ENCODE measurements at regions not wholly inside any gene's neighbourhood (a gene's known extent, or its start where the extent isn't known, plus 50 kb on each side); places are given as distances from the start of the nearest gene placed in this dataset.

- H3K4me3 ChIP-seq (ENCODE audit: low read length in 3 of 3) = no peak overlapping the region
- no peak for FAIRE-seq
- H3K27ac ChIP-seq (ENCODE audit: low read depth in 2 of 2, low read length in 2 of 2) = no peak overlapping the region
- TF ChIP-seq CTCF (IDR thresholded peaks at IDR 0.05; ENCODE audit: borderline replicate concordance, extremely low read depth, insufficient read depth) = no peak
- no peaks in the 10 kb centered on the region for H3K27me3 ChIP-seq (ENCODE audit: control insufficient read depth, insufficient read depth, low read length)
- H3K36me3 ChIP-seq (ENCODE audit: control insufficient read depth in 2 of 3, insufficient read depth in 3 of 3, low read length in 3 of 3) = no peaks in the 10 kb centered on the region
- no peaks in the 10 kb centered on the region for H3K4me1 ChIP-seq (ENCODE audit: control insufficient read depth in 2 of 3, insufficient read depth in 2 of 3, low read depth in 1 of 3, low read length in 3 of 3)
- intact Hi-C loops (cut with DNase I) = no loop called here
- no peak overlapping the region for H3K9ac ChIP-seq (ENCODE audit: low read length in 3 of 3)
- H3K9me3 ChIP-seq (ENCODE audit: control insufficient read depth in 2 of 3, insufficient read depth in 1 of 3, low read length in 3 of 3) = no peaks in the 10 kb centered on the region
- DNase-seq = no peak
Measured at GRCh38 chr6:87938287-87938686, 109.4 kb upstream of the SPACA1 start.

- no peaks in the 10 kb centered on the region for H3K36me3 ChIP-seq (ENCODE audit: control insufficient read depth in 2 of 3, insufficient read depth in 3 of 3, low read length in 3 of 3)
- intact Hi-C loops (cut with DNase I) = no loop called here
- H3K4me3 ChIP-seq (ENCODE audit: low read length in 3 of 3) = no peak overlapping the region
- H3K27ac ChIP-seq (ENCODE audit: low read depth in 2 of 2, low read length in 2 of 2) = no peak overlapping the region
- TF ChIP-seq CTCF (IDR thresholded peaks at IDR 0.05; ENCODE audit: borderline replicate concordance, extremely low read depth, insufficient read depth) = no peak
- DNase-seq = no peak
- H3K27me3 ChIP-seq (ENCODE audit: control insufficient read depth, insufficient read depth, low read length) = no peaks in the 10 kb centered on the region
- H3K9ac ChIP-seq (ENCODE audit: low read length in 3 of 3) = no peak overlapping the region
- FAIRE-seq = no peak
- no peaks in the 10 kb centered on the region for H3K4me1 ChIP-seq (ENCODE audit: control insufficient read depth in 2 of 3, insufficient read depth in 2 of 3, low read depth in 1 of 3, low read length in 3 of 3)
- H3K9me3 ChIP-seq (ENCODE audit: control insufficient read depth in 2 of 3, insufficient read depth in 1 of 3, low read length in 3 of 3) = no peaks in the 10 kb centered on the region
Measured at GRCh38 chr6:87936065-87936464, 111.6 kb upstream of the SPACA1 start.

- FAIRE-seq (no peak), DNase-seq (no peak)
- no peaks in the 10 kb centered on the region for H3K36me3 ChIP-seq (ENCODE audit: control insufficient read depth in 2 of 3, insufficient read depth in 3 of 3, low read length in 3 of 3)
- no peak overlapping the region for H3K4me3 ChIP-seq (ENCODE audit: low read length in 3 of 3)
- TF ChIP-seq CTCF (IDR thresholded peaks at IDR 0.05; ENCODE audit: borderline replicate concordance, extremely low read depth, insufficient read depth) = no peak
- no peak overlapping the region for H3K9ac ChIP-seq (ENCODE audit: low read length in 3 of 3)
- no peaks in the 10 kb centered on the region for H3K9me3 ChIP-seq (ENCODE audit: control insufficient read depth in 2 of 3, insufficient read depth in 1 of 3, low read length in 3 of 3)
- H3K4me1 ChIP-seq (ENCODE audit: control insufficient read depth in 2 of 3, insufficient read depth in 2 of 3, low read depth in 1 of 3, low read length in 3 of 3) = no peaks in the 10 kb centered on the region
- intact Hi-C loops (cut with DNase I) = no loop called here
- H3K27me3 ChIP-seq (ENCODE audit: control insufficient read depth, insufficient read depth, low read length) = no peaks in the 10 kb centered on the region
- peak overlapping the region in 1 of 2 donors; percentile 17 for H3K27ac ChIP-seq (ENCODE audit: low read depth in 2 of 2, low read length in 2 of 2)
Measured at GRCh38 chr6:87935196-87935595, 112.4 kb upstream of the SPACA1 start.

GRCh38 chr6:87932361-87932760, 115.3 kb upstream of the SPACA1 start:
- intact Hi-C loops (cut with DNase I) = no loop called here
- FAIRE-seq = no peak
- no peak for DNase-seq
- Histone ChIP-seq H3K4me1 (ENCODE audit: control insufficient read depth in 2 of 3, insufficient read depth in 2 of 3, low read depth in 1 of 3, low read length in 3 of 3) (no peaks in the 10 kb centered on the region), H3K27me3 (ENCODE audit: control insufficient read depth, insufficient read depth, low read length) (no peaks in the 10 kb centered on the region), H3K9me3 (ENCODE audit: control insufficient read depth in 2 of 3, insufficient read depth in 1 of 3, low read length in 3 of 3) (no peaks in the 10 kb centered on the region), H3K36me3 (ENCODE audit: control insufficient read depth in 2 of 3, insufficient read depth in 3 of 3, low read length in 3 of 3) (no peaks in the 10 kb centered on the region), H3K4me3 (ENCODE audit: low read length in 3 of 3) (no peak overlapping the region), H3K9ac (ENCODE audit: low read length in 3 of 3) (no peak overlapping the region), H3K27ac (ENCODE audit: low read depth in 2 of 2, low read length in 2 of 2) (peak overlapping the region in 1 of 2 donors; percentile 7)
- no peak for TF ChIP-seq CTCF (IDR thresholded peaks at IDR 0.05; ENCODE audit: borderline replicate concordance, extremely low read depth, insufficient read depth)

Measured in kidney (tissue), 13 donors.